ENCODE measurements at regions not wholly inside any gene's neighbourhood (a gene's known extent, or its start where the extent isn't known, plus 50 kb on each side); places are given as distances from the start of the nearest gene placed in this dataset.

- H3K27me3 ChIP-seq (replicated peaks; ENCODE audit: insufficient read depth, low read length) = no peaks in the 10 kb centered on the region
- H3K4me1 ChIP-seq (ENCODE audit: low read length) = no peaks in the 10 kb centered on the region
- H3K4me3 ChIP-seq (ENCODE audit: low read length) = no peak overlapping the region
- H3K9me3 ChIP-seq (replicated peaks; ENCODE audit: insufficient read depth, low read length) = no peaks in the 10 kb centered on the region
- H2AFZ ChIP-seq (ENCODE audit: low read length) = no peak overlapping the region
- H3F3A ChIP-seq (ENCODE audit: insufficient read depth, low read length) = no peaks in the 10 kb centered on the region
- DNase-seq = no peak
- no peak overlapping the region for H3K4me2 ChIP-seq (ENCODE audit: low read depth, low read length)
- no peaks in the 10 kb centered on the region for H3K9me2 ChIP-seq (replicated peaks; ENCODE audit: insufficient read depth, low read length)
- H3K27ac ChIP-seq (ENCODE audit: low read length) = no peak overlapping the region
- no peaks in the 10 kb centered on the region for H3K36me3 ChIP-seq (replicated peaks; ENCODE audit: insufficient read depth, low read length)
- H4K20me1 ChIP-seq (ENCODE audit: insufficient read depth, low read length) = no peaks in the 10 kb centered on the region
- no peak overlapping the region for H3K9ac ChIP-seq (ENCODE audit: low read length)
- H3K79me2 ChIP-seq (ENCODE audit: low read length) = no peaks in the 10 kb centered on the region
- no peak for TF ChIP-seq CTCF (IDR thresholded peaks at IDR 0.05; ENCODE audit: low read length)
- no peak for TF ChIP-seq EZH2 (optimal IDR thresholded peaks at IDR 0.05; ENCODE audit: low read depth, low read length)
- no peak for TF ChIP-seq EZH2phosphoT487 (IDR thresholded peaks at IDR 0.05; ENCODE audit: low read length)
Observed at GRCh38 chr15:97547381-97547780, 413.1 kb upstream of the ARRDC4 start.

GRCh38 chr15:97561529-97561928, 399.0 kb upstream of the ARRDC4 start:
- no peaks in the 10 kb centered on the region for H3K9me2 ChIP-seq (replicated peaks; ENCODE audit: insufficient read depth, low read length)
- H3K4me3 ChIP-seq (ENCODE audit: low read length) = no peak overlapping the region
- TF ChIP-seq CTCF (IDR thresholded peaks at IDR 0.05; ENCODE audit: low read length) (no peak), EZH2 (optimal IDR thresholded peaks at IDR 0.05; ENCODE audit: low read depth, low read length) (no peak), EZH2phosphoT487 (IDR thresholded peaks at IDR 0.05; ENCODE audit: low read length) (no peak)
- no peak overlapping the region for H3K9ac ChIP-seq (ENCODE audit: low read length)
- DNase-seq = peak; percentile 60
- H3K4me1 ChIP-seq (ENCODE audit: low read length) = peaks cover 9% of the 10 kb centered on the region; the same call in 1 of the 2 replicates
- H3K4me2 ChIP-seq (ENCODE audit: low read depth, low read length) = peak overlapping the region; percentile 41; the same call in 1 of the 2 replicates
- no peak overlapping the region for H2AFZ ChIP-seq (ENCODE audit: low read length)
- no peaks in the 10 kb centered on the region for H4K20me1 ChIP-seq (ENCODE audit: insufficient read depth, low read length)
- H3K27ac ChIP-seq (ENCODE audit: low read length) = peak overlapping the region; percentile 39; the same call in 1 of the 2 replicates
- H3K79me2 ChIP-seq (ENCODE audit: low read length) = no peaks in the 10 kb centered on the region
- no peaks in the 10 kb centered on the region for H3K27me3 ChIP-seq (replicated peaks; ENCODE audit: insufficient read depth, low read length)
- H3K36me3 ChIP-seq (replicated peaks; ENCODE audit: insufficient read depth, low read length) = no peaks in the 10 kb centered on the region
- no peaks in the 10 kb centered on the region for H3K9me3 ChIP-seq (replicated peaks; ENCODE audit: insufficient read depth, low read length)
- no peaks in the 10 kb centered on the region for H3F3A ChIP-seq (ENCODE audit: insufficient read depth, low read length)

GRCh38 chr15:97563516-97563915, 397.0 kb upstream of the ARRDC4 start:
- Histone ChIP-seq H3K4me1 (ENCODE audit: low read length) (peaks cover 9% of the 10 kb centered on the region; the same call in 1 of the 2 replicates), H3K79me2 (ENCODE audit: low read length) (no peaks in the 10 kb centered on the region), H3K4me2 (ENCODE audit: low read depth, low read length) (no peak overlapping the region), H3K27me3 (replicated peaks; ENCODE audit: insufficient read depth, low read length) (no peaks in the 10 kb centered on the region), H3K36me3 (replicated peaks; ENCODE audit: insufficient read depth, low read length) (no peaks in the 10 kb centered on the region), H3K4me3 (ENCODE audit: low read length) (no peak overlapping the region), H3K9me3 (replicated peaks; ENCODE audit: insufficient read depth, low read length) (no peaks in the 10 kb centered on the region), H3F3A (ENCODE audit: insufficient read depth, low read length) (no peaks in the 10 kb centered on the region), H4K20me1 (ENCODE audit: insufficient read depth, low read length) (no peaks in the 10 kb centered on the region), H3K9me2 (replicated peaks; ENCODE audit: insufficient read depth, low read length) (no peaks in the 10 kb centered on the region), H2AFZ (ENCODE audit: low read length) (no peak overlapping the region), H3K27ac (ENCODE audit: low read length) (no peak overlapping the region), H3K9ac (ENCODE audit: low read length) (no peak overlapping the region)
- no peak for TF ChIP-seq EZH2phosphoT487 (IDR thresholded peaks at IDR 0.05; ENCODE audit: low read length)
- no peak for TF ChIP-seq EZH2 (optimal IDR thresholded peaks at IDR 0.05; ENCODE audit: low read depth, low read length)
- DNase-seq = no peak

GRCh38 chr15:97566961-97567360, 393.5 kb upstream of the ARRDC4 start:
- Histone ChIP-seq H3K79me2 (ENCODE audit: low read length) (no peaks in the 10 kb centered on the region), H3K9me3 (replicated peaks; ENCODE audit: insufficient read depth, low read length) (no peaks in the 10 kb centered on the region), H3K27me3 (replicated peaks; ENCODE audit: insufficient read depth, low read length) (no peaks in the 10 kb centered on the region), H4K20me1 (ENCODE audit: insufficient read depth, low read length) (no peaks in the 10 kb centered on the region), H3K36me3 (replicated peaks; ENCODE audit: insufficient read depth, low read length) (no peaks in the 10 kb centered on the region), H3K4me2 (ENCODE audit: low read depth, low read length) (no peak overlapping the region), H3K4me1 (ENCODE audit: low read length) (peaks cover 6% of the 10 kb centered on the region; the same call in 1 of the 2 replicates), H3F3A (ENCODE audit: insufficient read depth, low read length) (no peaks in the 10 kb centered on the region), H3K9ac (ENCODE audit: low read length) (no peak overlapping the region), H3K27ac (ENCODE audit: low read length) (no peak overlapping the region), H2AFZ (ENCODE audit: low read length) (no peak overlapping the region), H3K9me2 (replicated peaks; ENCODE audit: insufficient read depth, low read length) (no peaks in the 10 kb centered on the region), H3K4me3 (ENCODE audit: low read length) (no peak overlapping the region)
- DNase-seq = no peak
- TF ChIP-seq EZH2phosphoT487 (IDR thresholded peaks at IDR 0.05; ENCODE audit: low read length) = no peak
- TF ChIP-seq CTCF (IDR thresholded peaks at IDR 0.05; ENCODE audit: low read length) = no peak
- no peak for TF ChIP-seq EZH2 (optimal IDR thresholded peaks at IDR 0.05; ENCODE audit: low read depth, low read length)

Measured in MM.1S (cell line).